Hippocampal formation (tissue), 2 donors: ENCODE measurements at regions not wholly inside any gene's neighbourhood (a gene's known extent, or its start where the extent isn't known, plus 50 kb on each side); places are given as distances from the start of the nearest gene placed in this dataset.

Source experiments
- DNase-seq, 2 donors: peaks; one replicate each; lab custom pipeline; 2025; lab: John Stamatoyannopoulos, UW

DNA sequence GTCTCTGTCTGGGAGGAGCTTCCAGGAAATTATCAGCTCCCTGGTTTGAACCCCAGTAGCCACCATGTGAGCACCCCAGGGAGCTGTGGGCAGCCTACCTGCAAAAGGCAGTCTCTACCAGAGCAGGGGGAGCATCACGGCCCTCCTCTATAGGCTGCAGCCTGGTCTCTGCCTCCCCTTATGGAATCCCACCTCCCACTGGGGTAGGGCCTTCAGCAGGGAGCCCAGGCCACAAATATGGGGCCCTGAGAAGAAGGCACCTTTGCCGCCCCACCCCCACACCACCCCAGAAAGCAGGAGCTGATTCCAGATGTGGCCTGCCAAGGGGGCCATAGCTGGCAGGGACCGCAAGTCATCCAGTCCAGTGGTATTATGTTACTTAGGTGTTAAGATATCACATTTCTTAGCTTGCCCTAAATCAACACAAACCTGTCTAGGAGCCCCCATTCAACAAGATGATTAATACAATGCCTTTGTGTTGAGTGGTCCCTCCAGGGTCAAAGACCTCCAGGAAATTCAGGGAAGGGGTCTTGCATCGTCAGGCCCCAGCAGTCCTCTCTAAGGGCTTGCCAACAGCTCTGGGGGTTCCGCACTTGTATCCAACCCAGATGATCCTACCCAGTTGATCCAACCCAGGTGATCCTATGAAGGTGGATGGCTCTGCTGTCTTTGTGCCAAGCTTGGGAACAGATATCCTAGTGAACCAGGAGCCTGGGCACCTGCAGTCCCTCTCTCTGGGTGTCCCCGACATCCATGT lies 114.9 kb downstream of the OAT start:
- DNase-seq, result no peak

DNA sequence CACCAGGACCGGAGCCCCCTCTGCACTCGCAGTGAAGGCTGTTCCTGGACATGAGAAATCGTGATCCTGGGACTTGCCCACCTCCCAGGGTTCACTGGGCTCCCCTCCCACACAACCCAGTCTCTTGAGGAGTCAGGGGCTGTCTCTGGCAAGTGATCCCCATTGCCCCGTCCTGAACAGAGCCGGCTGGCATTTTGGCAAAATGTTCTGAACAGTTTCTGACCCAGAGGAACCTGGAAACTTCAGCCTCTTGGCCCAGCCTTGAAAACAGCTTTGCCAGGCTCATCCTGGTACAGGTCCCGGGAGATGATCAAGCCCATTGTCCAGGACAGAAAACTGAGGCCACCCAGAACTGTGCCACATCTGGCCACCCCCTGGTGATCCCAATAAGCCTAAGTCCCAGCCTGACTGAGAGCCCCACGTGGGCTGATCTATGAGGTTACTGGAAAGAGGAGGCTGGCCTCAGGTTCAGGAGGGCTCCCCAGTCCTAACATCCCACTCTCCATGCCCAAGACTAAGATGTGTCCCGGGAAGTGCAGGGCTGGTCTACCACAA lies 115.7 kb downstream of the OAT start:
- DNase-seq, result no peak

DNA sequence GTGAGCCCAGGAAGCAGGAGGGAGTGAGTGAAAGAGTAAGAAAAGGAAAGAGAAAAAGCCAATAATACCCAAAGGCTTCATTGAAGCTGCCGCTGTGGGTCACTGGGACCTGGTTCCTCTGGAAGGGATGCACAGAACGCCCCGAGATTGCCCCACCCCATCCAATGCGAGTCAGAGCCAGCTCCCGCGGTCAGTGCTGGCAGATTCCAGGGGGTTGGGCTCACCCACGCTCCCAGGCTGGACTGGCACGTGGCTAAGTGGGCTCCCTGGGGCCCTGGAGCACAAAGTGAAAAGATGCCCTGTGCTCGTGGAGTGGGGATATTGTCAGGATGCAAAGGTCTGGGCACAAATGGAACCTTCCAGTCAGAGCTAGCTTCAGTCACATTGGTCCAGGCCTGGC lies 117.0 kb downstream of the OAT start:
- DNase-seq, result no peak

DNA sequence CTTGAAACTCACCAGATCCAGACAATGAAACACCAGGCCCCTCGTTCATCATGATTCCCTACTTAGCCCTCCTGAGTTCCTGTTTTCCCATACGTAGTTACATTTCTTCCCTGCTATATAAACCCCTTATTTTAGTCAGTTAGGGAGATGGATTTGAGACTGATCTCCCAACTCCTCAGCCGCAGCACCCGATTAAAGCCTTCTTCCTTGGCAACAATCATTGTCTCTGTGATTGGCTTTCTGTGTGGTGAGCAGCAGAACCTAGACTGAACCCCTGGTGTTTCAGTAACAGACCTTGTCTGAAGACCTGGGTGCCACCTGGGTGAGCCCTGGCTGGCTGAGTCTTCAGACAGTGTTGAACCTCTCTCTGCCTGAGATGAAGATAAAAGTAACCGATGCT lies 118.0 kb downstream of the OAT start:
- DNase-seq, result no peak

DNA sequence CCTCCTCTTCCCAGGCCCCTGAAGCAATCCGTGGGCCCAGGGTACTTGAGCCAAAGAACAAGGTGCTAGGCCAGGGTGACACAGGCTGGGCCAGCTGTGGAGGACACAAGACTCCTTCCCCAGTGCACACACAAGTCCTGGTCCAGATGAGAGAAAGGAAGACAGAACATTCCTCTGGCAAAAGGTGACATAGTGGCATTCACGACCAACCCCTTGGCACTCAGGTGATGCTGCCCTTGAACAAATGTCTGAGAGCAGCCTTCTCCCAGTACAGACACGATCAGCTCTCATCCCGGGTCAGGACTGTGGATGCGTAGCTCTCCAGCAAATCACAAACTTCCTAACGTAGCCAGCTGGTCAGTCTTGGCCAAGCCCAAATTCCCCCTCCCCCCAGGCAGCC lies 118.5 kb downstream of the OAT start:
- no peak for DNase-seq

DNA sequence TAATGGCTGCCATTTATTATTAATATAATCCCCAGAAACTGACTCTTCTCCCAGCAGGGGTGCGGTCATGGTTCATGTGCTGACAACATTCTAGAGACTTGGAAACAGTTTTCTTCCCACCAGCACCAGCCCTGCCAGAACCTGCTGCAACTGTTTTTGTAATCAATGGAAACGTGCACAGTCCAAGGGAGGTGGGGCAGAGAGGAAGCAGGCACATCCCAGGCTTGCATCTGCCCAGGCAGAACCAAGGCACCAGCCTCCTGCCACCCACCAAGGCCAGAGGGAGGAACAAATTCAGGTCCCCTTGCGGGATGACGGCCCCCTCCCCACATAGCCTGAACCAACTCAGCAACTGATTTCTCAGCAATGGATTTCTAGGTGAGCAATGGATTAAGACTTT lies 119.0 kb downstream of the OAT start:
- DNase-seq, result no peak

DNA sequence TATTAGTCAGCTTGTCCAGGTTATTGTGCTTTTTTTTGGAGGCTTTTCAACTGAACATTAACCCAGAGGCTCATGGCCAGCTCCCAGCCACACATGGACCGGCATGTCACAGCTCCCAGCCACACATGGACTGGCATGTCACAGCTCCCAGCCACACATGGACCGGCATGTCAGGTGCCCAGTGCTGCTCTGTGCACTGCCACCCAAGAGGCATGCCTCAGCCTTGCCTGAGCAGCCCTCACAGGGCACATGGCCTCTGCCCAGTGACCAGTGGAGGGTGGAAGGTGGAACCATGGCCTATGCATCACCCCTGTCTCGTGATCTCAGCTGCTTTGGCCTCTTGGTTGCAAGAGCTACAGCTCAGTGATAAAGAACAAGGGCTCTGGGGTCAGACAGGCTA lies 119.8 kb downstream of the OAT start:
- DNase-seq, result no peak

DNA sequence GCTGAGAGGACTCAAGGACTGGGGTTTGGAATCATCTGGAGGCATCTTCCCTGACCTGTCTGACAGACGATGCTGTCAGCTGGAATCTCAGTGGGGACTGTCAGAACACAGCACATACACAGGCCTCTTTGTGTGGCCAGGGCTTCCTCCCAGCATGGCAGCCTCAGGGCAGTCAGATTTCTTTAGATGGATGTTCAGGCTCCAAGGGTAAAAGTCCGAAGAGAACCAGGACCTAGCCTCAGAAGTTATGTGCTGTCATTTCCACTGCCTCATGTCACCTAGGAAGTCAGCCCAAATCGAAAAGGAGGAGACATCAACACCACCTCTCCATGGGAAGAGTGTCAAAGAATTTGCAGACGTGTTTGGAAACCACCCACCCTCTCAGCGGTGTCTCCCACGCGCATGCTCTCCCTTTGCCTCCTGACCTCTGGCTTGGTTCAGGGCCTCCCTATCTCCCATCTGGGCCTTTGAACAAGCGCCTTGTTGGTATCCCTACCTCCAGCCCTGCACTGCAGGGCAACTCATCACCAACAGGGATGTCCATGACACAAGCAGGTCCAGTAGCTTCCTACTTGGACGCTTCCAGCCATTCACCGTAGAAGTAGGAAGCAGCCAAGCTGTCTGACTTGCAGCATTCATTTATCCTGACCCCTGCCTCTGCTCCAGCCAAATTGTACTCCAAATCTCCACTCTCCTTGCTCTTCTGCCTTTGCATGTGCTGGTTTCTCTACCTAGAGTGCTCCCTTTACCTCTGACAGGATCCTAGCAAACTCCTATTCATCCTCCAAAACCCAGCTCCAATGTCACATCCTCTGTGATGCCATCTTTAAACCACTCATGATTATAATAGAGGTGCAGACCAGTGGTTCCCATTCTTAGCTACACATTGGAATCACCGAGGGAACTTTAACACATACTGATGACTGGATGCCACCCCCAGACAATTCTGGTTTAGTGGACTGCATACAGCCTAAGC lies 121.6 kb downstream of the OAT start:
- no peak for DNase-seq

DNA sequence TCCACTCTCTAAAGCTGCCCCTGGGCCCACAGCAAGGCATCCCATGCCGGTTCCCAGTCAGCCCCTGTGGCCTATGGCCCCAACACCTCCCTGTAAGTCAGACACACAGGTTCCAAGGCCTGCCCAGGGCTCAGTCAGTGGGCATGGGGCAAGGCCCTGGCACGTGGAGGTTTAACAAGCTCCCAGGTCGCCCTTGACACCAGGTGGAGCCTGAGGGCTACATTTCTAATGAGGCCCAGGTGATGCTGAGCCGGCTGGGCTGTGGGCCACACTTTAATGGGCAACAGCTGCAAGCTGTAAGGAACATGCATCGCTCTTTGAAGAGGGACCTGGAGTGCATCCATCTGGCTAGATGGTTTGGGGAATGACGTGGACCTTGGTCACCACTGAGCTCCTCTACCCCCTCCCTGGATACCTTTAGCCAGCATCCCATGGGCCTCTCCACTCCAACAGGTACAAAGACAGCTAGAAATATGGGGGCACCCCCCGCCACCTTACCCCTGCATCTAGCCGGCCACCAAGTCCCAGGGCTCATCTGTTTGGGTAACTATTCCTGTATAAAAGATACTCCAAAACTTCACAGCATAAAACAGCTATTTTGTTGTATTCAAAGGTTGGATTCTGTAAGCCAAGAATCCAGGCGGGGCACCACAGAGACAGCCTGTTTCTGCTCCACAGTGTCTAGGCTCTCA lies 122.5 kb downstream of the OAT start:
- DNase-seq, result no peak

DNA sequence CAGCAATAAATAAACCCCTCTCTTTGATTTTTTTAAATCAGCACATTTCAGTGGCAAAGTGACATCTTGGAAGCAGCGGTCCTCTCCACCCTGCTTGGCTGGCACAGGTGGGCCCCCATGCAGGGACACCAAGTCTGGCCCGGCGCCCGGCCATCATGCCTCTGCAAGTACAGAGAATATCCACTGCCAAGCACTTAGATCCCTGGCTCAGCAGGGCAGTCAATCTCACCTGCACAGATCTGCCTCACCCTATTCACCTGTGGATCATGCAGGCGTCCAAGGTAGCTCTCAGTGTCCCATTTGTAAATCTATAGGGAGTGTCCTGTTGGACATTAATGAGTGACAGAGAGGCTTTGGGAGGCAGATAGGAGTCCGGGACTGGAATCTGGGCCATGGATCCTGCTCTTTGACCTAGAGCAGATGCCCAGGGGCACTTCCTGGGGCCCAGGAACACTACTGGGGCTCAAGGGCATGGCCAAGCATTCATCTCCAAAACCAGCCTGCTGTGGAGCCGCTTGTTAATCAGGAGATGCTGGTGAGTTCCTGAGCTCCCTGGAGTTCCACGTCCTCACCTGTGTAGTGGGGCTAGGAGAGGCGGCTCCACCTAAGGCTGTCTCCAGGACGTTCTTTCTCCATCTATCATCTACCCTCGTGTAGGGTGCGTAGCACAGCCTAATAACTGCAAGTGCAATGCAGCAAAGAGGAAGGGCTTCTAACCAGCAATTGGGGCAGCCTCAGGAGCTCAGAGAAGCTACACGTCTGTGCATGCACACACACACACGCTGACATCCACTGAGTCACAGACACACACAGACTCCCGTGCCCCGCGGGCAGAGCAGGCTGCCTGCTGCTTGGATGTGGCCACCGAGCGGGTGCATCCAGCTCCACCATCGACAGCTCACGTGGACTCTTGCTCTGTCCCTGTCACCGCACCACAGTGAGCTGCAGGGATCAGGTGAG lies 123.6 kb downstream of the OAT start:
- no peak for DNase-seq

DNA sequence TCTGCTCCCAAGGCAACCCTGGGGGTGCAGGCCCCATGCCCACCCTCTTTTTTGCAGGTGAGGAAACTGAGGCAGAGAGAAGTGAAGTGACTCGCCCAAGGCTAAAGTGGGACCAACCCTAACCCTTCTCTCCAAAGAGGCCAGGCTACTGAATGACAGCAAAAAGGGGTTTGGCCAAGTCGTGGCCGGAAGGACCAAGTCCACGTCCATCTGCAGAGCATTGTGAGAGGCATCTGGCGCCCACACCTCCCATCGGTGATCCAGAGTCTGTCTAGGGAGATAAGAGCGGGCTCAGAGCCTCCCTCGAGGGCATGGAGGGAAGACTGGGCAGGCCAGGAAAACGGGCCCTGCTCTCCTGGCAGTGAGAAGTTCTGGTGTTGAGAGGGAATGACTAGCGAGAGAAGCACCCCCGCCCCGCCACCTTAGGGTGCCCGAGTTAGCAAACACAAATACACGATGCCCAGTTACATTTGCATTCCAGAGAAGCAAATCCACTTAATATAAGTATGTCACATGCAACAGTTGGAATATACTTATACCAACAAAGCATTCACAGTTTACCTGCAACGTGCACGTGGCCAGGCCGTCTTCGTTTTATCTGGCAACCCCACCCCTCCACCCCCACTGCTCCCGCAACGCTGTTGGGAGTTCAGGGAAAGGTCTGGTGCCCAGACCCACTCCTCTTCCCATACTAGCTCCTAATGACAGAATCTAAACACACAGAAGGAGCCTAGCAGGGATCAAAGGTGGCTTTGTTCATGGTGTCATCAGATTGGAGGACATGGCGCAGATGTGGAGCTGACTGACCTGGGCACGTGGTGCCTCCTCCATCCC lies 124.9 kb downstream of the OAT start:
- DNase-seq, result no peak

DNA sequence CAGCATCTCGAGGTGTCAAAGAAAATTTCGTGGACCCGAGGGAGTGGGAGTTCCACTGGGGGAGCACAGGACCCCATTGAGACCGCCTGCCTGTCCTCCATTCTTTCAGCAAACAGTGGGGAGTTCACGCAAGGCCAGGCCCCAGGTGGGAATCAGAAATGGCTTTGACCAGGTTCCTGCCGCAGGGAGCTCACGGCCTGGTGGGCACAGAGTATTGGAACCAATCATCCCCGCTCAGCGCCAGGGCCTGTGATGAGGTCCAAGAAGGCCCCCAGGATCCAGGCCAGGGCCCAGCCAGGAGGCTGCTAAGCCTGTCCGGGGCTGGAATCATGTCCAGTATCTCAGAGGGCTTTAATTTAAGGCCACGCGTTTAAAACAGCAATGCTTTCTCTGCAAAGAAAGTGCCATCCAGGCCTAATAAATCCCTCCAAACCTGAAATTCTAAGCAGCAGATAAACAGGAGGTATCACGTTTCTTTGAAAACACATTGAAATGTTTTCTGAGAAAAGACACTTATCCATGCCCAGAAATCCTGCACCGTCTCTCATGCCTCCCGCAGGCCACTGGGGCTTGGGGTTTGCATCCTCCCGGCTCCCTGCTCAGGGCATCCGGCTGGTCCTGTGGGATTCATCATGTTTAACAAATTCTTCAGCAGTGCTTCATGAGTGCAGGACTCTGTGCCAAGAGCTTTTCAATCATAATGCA lies 125.7 kb downstream of the OAT start:
- no peak for DNase-seq

DNA sequence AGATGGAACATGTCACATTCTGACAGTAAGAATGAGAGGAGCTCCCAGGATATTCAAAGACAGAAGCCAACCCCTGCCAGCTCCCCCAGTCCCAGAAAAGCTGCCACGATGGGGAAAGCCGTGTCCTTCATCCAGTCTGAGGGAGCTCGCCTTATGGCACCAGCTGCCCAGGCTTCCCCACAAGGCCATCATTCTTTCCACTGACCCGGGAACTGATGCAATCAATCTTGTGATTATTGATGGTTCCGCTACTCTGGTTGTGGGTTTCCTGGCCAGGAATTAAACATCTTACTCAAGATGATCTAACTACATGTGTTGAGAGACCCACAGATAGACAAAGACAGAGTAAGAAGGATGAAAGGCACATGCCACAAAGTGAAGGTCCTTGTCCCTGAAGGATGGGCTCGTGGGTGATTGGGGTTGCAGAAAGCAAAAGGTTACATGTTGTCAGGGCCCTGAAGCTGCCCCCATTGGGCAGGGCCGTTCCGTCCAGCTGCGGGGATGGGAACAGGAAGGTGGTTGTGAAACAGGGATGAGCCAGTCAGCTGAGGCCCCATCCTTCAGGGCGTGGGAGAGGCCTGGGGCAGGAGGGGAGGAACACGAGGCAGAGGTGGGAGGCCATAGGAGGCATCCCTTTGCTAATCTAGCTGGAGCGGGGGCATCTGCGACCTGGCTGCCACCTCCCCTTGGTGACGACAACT lies 127.6 kb downstream of the OAT start:
- no peak for DNase-seq

DNA sequence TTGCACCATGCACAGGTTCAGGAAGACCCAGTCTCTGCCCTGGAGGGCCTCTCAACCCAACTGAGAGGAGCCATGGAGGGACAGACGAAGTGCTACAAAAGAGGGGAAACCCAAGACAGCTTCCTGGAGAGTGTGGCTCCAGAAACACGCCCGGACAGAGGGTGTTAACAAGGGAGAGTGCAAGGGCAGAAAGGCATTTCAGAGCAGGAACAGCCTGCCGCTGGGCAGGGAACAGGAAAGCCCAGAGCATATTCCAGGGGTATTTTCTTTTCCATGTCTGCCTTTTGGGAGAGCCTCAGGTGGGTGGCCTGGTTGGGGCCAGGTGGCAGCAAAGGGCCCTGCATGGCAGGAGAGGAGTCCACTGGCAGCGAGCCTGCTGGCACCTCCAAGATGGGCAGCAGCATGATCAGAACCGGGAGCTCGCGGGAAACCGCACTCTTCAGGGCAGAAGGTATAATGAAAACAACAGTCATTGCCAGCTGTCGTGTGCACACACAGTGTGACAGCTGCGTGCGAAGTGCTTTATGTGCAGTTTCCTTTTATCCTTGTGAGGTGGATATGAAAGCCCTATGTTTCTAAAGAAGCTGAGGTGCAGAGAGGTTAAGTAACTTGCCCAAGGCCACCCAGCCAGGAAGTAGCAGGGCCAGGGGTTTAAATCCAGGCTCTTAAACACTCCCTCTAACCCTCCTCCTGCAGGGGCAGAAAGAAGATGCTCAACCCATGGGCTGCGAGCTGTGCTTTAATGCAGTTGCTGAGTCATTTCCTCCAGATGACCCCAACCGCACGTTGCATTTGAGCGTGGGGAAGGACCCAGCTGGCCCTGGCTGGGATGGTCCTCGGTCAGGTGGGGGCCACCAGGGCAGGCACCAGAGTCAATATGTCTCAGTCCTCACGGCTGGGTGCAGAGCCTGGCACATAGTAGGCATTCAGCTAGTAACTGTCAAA lies 128.6 kb downstream of the OAT start:
- no peak for DNase-seq

DNA sequence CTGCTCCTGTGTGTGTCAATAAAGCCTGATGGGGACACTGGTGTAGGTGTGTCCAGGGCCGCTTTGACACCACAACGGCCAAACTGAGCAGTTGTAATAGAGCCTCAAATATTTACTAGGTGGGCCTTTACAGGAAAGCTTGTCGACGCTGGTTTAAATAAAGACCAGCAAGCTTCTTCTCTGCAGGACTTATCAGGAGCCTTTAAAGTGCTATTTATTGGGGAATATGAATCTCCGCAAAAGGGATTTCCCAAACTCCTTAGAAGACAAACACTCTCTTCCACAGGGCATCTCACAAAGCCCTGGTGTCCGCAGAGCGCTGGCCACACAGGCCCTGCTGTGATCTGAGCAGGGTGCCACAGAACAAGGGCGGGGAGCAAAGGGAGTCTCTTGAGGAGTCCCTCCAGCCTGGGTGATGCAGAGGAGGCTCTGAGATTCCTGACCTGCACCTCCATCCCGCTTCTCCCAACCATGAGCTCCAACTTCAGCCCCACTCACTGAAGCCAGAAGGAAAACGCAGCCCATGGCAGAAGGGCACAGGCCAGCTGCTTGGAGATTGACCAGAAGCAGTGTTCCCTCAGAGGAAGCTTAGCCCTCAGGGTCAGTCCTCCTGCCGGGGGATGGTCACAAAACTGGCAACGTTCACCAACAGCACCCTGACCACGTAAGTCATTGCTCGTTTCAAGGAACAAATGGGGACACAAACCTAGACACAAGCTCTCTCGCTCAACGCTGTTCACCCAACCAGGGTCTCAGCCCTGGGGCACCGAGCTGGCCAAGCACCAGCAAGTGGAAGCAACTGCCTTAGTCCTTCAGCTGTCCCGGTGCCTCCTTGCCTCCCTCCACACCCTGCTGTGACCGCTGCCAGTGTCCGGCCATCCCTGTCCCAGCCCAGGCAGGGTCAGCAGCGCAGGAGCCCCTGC lies 129.5 kb downstream of the OAT start:
- DNase-seq, result no peak

DNA sequence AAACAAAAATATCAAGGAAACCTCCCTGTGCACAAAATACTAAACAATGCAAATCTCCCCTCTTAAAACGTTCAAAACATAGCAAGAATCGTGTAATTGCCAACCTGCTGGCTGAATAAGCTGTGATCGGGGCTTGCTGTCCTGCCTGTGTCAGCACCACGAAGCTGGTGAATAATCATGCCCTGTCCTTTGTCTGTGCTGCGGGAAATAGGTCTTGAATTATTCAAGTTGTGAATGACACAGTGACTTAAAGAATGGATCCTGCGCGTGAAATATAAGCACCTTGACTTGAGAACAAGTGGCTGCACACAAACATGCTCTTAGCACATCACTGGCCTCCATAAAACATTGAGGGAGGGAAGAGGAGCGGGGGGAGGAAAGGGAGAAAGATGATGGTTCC lies 130.2 kb downstream of the OAT start:
- no peak for DNase-seq

DNA sequence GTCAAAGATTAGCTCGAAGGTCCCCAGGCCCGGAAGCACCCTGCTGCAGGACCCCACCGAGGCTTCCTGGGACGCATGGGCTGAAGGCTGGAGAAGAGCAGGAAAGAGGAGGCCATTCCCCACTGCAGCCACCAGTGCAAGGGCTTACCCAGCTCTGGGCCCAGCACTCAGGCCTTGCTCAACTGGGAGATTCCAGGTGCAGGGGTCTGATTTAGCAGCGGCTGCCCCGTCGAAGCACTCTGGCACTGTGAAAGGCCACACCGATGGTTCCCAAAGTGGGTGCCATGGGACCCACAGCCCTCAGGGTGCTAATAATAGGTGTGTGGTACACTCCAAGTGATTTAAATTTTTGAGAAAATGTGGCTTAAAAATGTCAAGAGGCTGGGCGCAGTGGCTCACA lies 130.9 kb downstream of the OAT start:
- DNase-seq, result no peak
